ENCODE measurements at regions not wholly inside any gene's neighbourhood (a gene's known extent, or its start where the extent isn't known, plus 50 kb on each side); places are given as distances from the start of the nearest gene placed in this dataset.

- Histone ChIP-seq H3K4me1 (peaks cover 0 to 20% (median 2%) of the 10 kb centered on the region in 4 donors), H3K36me3 (no peaks in the 10 kb centered on the region), H3K27me3 (no peaks in the 10 kb centered on the region), H3K4me3 (no peak overlapping the region), H3K27ac (peak overlapping the region in 2 of 4 donors; percentile 36 to 45), H3K9me3 (no peaks in the 10 kb centered on the region)
- no peak for TF ChIP-seq POLR2A (IDR thresholded peaks at IDR 0.05)
- no peak for TF ChIP-seq CTCF (IDR thresholded peaks at IDR 0.05)
- peak in 2 of 3 donors; percentile 72 to 74 for DNase-seq
Measured at GRCh38 chr5:67880511-67880805, 335.1 kb upstream of the PIK3R1 start.

- Histone ChIP-seq H3K4me3 (no peak overlapping the region), H3K27me3 (no peaks in the 10 kb centered on the region), H3K36me3 (no peaks in the 10 kb centered on the region), H3K9me3 (no peaks in the 10 kb centered on the region), H3K27ac (peak overlapping the region in 2 of 4 donors; percentile 36 to 45), H3K4me1 (peaks cover 0 to 20% (median 2%) of the 10 kb centered on the region in 4 donors)
- DNase-seq, result no peak
- TF ChIP-seq POLR2A (IDR thresholded peaks at IDR 0.05), result no peak
- TF ChIP-seq CTCF (IDR thresholded peaks at IDR 0.05), result peak in 2 of 6 experiments; percentile 24 to 46
Measured at GRCh38 chr5:67879620-67880510, 335.7 kb upstream of the PIK3R1 start.

GRCh38 chr5:67878933-67879332, 336.6 kb upstream of the PIK3R1 start:
- Histone ChIP-seq H3K9me3 (no peaks in the 10 kb centered on the region), H3K27ac (peak overlapping the region in 1 of 4 donors; percentile 15), H3K4me1 (peaks cover 0 to 20% (median 2%) of the 10 kb centered on the region in 4 donors), H3K27me3 (no peaks in the 10 kb centered on the region), H3K36me3 (no peaks in the 10 kb centered on the region), H3K4me3 (no peak overlapping the region)
- TF ChIP-seq POLR2A (IDR thresholded peaks at IDR 0.05), result no peak
- no peak for TF ChIP-seq CTCF (IDR thresholded peaks at IDR 0.05)
- DNase-seq, result no peak

- Histone ChIP-seq H3K4me1 (peaks cover 0 to 20% (median 2%) of the 10 kb centered on the region in 4 donors), H3K27me3 (no peaks in the 10 kb centered on the region), H3K4me3 (no peak overlapping the region), H3K9me3 (no peaks in the 10 kb centered on the region), H3K36me3 (no peaks in the 10 kb centered on the region), H3K27ac (no peak overlapping the region)
- DNase-seq, result no peak
- no peak for TF ChIP-seq POLR2A (IDR thresholded peaks at IDR 0.05)
- no peak for TF ChIP-seq CTCF (IDR thresholded peaks at IDR 0.05)
Measured at GRCh38 chr5:67876371-67876770, 339.2 kb upstream of the PIK3R1 start.

- no peaks in the 10 kb centered on the region for H3K36me3 ChIP-seq
- peaks cover 0 to 13% (median 2%) of the 10 kb centered on the region in 4 donors for H3K4me1 ChIP-seq
- TF ChIP-seq CTCF (IDR thresholded peaks at IDR 0.05) (no peak), POLR2A (IDR thresholded peaks at IDR 0.05) (no peak)
- no peaks in the 10 kb centered on the region for H3K9me3 ChIP-seq
- no peak overlapping the region for H3K4me3 ChIP-seq
- DNase-seq, result no peak
- no peaks in the 10 kb centered on the region for H3K27me3 ChIP-seq
- no peak overlapping the region for H3K27ac ChIP-seq
Measured at GRCh38 chr5:67875601-67876000, 340.0 kb upstream of the PIK3R1 start.

Data from Peyer's patch (tissue), 4 donors.